ENCODE measurements at regions not wholly inside any gene's neighbourhood (a gene's known extent, or its start where the extent isn't known, plus 50 kb on each side); places are given as distances from the start of the nearest gene placed in this dataset.

DNA sequence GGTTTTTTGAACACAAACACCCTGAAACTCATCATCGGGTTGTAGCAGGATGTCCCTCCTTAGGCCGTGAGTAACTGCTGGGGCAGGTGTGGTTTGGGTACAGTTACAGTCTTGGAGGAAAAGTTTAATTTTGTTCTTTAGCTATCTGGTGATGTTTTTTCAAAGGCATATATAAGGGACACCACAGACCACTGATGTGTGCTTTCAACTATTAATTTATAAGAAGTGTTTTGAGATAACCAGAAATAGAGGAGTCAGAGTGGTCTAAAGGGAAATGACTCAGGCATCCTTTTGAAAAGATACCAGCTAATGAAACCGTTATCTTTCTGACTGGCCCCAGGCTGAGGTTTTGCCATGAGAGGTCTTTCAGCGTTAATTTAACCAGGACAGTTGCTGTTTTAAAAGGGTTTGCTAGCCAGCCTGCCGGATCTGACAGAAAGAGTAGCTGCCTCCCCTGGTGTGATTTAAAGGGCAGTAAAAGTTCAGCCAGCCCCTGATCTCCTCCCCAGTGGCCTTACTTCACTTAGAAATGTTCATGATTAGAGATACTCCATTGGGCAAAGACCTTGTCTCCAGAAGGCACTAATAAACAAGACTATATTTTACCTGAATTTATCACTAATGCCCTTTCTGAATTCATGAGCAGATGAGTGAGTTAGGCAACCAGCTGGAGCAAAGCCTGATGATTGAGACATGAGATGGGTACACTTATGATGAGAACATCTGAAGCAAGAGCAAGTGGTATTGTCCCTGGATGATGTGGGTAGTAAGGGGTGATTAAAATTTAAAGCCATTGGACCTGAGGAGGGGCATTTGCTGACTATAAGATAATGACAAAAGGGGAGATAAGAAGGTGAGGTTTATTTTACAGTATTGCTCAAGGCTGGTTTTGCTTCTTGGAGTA is 482.5 kb upstream of the TBL1XR1 start:
- Mint-ChIP-seq H3K27ac (peak overlapping the region; percentile 24), H3K36me3 (ENCODE audit: low read depth) (no peaks in the 10 kb centered on the region), H3K9me3 (no peaks in the 10 kb centered on the region), H3K27me3 (ENCODE audit: low read depth) (no peaks in the 10 kb centered on the region), H3K4me1 (ENCODE audit: low read depth) (peaks cover 22% of the 10 kb centered on the region), H3K4me3 (ENCODE audit: low read depth) (no peak overlapping the region)
- peak; percentile 9 for DNase-seq (ENCODE audit: low spot score)
- intact Hi-C loops (cut with micrococcal nuclease), result loop anchor here (1.0 to 10.0 kb wide), 4 partner anchors 107 to 625 kb away; no protein-coding TSS in a partner anchor

DNA sequence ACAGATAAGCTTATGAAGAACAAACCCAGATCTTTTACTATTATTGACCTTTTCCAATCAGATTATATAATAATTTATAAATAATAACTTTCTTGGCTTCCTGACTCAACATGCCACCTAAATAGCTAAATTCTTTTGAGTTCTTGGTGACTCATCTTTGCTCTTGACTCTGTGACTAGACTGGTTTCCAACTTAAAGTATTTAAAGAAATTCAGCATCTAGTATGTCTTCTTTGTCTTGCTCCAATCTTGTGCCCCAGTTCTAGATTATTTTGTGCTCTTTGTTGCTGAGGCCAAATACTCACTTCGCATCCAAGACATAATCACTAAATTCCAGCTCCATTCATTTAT is 483.2 kb upstream of the TBL1XR1 start:
- H3K36me3 Mint-ChIP-seq (ENCODE audit: low read depth), result no peaks in the 10 kb centered on the region
- H3K4me3 Mint-ChIP-seq (ENCODE audit: low read depth), result no peak overlapping the region
- peaks cover 22% of the 10 kb centered on the region for H3K4me1 Mint-ChIP-seq (ENCODE audit: low read depth)
- DNase-seq (ENCODE audit: low spot score), result no peak
- H3K9me3 Mint-ChIP-seq, result no peaks in the 10 kb centered on the region
- intact Hi-C loops (cut with micrococcal nuclease), result no loop called here
- H3K27me3 Mint-ChIP-seq (ENCODE audit: low read depth), result no peaks in the 10 kb centered on the region
- H3K27ac Mint-ChIP-seq, result no peak overlapping the region

DNA sequence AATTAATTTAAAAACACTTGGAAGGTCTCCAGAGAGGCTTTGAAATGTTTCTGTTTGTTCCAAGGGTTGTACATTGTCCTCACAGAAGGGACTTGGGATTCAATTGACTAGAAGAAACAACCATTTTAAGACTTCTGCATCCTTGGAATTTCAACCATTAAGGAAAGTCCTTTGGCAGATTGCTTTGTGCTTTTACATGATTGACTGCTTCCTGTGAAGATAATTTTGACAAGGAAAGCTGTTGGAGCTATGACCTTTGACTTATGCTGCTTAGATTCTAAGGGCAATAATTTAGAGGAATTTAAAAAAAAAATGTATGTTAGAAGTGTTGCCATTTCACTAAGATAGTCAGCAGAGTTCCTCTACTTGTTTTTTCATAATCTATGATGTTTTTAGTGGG is 483.9 kb upstream of the TBL1XR1 start:
- no peaks in the 10 kb centered on the region for H3K36me3 Mint-ChIP-seq (ENCODE audit: low read depth)

DNA sequence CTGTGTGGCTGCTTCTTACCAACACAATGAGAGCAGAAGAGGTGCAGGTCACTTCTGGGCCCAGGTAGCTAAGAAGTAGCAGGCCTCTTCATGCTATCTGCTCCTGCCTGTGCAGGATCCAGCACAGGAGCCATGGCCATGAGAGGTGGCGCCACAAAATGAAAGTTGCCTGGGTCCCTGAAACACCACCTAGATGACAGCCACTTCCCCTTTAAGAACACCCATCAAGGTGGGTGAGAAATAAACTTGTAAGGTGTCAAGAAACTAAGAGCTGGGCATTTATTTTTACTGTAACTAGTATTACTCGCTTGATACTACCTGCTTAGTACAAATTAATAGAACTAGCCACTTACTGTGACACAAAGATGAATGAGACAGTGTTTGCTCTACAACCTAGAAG is 484.6 kb upstream of the TBL1XR1 start:
- Mint-ChIP-seq H3K4me1 (ENCODE audit: low read depth) (peaks cover 22% of the 10 kb centered on the region), H3K27me3 (ENCODE audit: low read depth) (no peaks in the 10 kb centered on the region), H3K27ac (no peak overlapping the region), H3K36me3 (ENCODE audit: low read depth) (no peaks in the 10 kb centered on the region), H3K9me3 (no peaks in the 10 kb centered on the region), H3K4me3 (ENCODE audit: low read depth) (no peak overlapping the region)
- intact Hi-C loops (cut with micrococcal nuclease), result no loop called here
- no peak for DNase-seq (ENCODE audit: low spot score)

More for the DNA sequence above, 483.9 kb upstream of the TBL1XR1 start:
- Mint-ChIP-seq H3K9me3 (no peaks in the 10 kb centered on the region), H3K27ac (no peak overlapping the region), H3K4me3 (ENCODE audit: low read depth) (no peak overlapping the region), H3K27me3 (ENCODE audit: low read depth) (no peaks in the 10 kb centered on the region), H3K4me1 (ENCODE audit: low read depth) (peaks cover 22% of the 10 kb centered on the region)
- no peak for DNase-seq (ENCODE audit: low spot score)
- intact Hi-C loops (cut with micrococcal nuclease), result no loop called here

DNA sequence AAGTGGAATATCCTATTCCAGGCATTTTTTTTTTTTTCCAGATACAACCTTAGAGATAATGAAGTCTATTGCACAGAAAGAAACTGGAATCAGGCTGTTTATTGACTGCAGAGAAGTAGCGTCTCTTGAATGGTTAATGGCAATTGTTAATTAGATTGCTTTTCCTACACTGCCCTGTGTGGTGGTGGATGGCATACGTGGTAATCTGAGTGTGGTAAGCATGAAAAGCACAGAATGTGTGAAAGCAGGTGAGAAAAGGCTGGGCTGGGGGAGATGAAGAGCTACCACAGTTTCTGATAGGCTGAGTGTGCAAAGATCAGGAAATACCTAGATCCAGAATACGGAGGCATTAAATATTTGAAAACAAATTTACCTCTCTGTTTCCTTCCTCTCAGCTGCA is 486.3 kb upstream of the TBL1XR1 start:
- H3K27me3 Mint-ChIP-seq (ENCODE audit: low read depth), result no peaks in the 10 kb centered on the region
- no peak for DNase-seq (ENCODE audit: low spot score)
- H3K27ac Mint-ChIP-seq, result no peak overlapping the region
- H3K36me3 Mint-ChIP-seq (ENCODE audit: low read depth), result no peaks in the 10 kb centered on the region
- H3K9me3 Mint-ChIP-seq, result no peaks in the 10 kb centered on the region
- peaks cover 22% of the 10 kb centered on the region for H3K4me1 Mint-ChIP-seq (ENCODE audit: low read depth)
- intact Hi-C loops (cut with micrococcal nuclease), result no loop called here
- no peak overlapping the region for H3K4me3 Mint-ChIP-seq (ENCODE audit: low read depth)

GRCh38 chr3:177686671-177687070 is 489.4 kb upstream of the TBL1XR1 start:
- Mint-ChIP-seq H3K36me3 (ENCODE audit: low read depth) (no peaks in the 10 kb centered on the region), H3K4me3 (ENCODE audit: low read depth) (no peak overlapping the region), H3K27me3 (ENCODE audit: low read depth) (no peaks in the 10 kb centered on the region), H3K9me3 (no peaks in the 10 kb centered on the region), H3K4me1 (ENCODE audit: low read depth) (peaks cover 5% of the 10 kb centered on the region), H3K27ac (no peak overlapping the region)
- DNase-seq (ENCODE audit: low spot score), result no peak
- intact Hi-C loops (cut with micrococcal nuclease), result no loop called here

- H3K9me3 Mint-ChIP-seq, result no peaks in the 10 kb centered on the region
- no peak for DNase-seq (ENCODE audit: low spot score)
- no peaks in the 10 kb centered on the region for H3K27me3 Mint-ChIP-seq (ENCODE audit: low read depth)
- intact Hi-C loops (cut with micrococcal nuclease), result no loop called here
- no peaks in the 10 kb centered on the region for H3K36me3 Mint-ChIP-seq (ENCODE audit: low read depth)
- H3K27ac Mint-ChIP-seq, result no peak overlapping the region
- H3K4me1 Mint-ChIP-seq (ENCODE audit: low read depth), result peaks cover 5% of the 10 kb centered on the region
- H3K4me3 Mint-ChIP-seq (ENCODE audit: low read depth), result no peak overlapping the region
Measured at GRCh38 chr3:177687291-177687690, 490.0 kb upstream of the TBL1XR1 start.

DNA sequence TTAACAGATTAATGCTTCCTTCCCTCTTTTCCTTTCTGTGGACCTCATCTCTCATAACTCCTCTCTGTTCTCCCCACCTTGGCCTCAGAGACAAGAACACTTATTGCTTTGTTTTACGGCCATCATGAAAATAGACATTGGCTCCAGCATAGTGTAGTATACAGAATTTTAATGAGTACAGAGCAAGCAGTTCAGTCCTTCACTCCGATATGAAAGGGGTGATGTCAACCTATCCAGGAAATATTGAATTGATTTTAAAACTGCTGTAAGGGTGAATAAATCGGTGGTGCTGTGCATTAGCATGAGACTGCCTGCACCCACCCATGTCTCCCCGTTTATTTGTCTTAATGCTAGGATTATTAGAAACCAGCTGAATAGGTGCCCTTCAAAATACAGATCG is 490.9 kb upstream of the TBL1XR1 start:
- no peaks in the 10 kb centered on the region for H3K36me3 Mint-ChIP-seq (ENCODE audit: low read depth)
- DNase-seq (ENCODE audit: low spot score), result no peak
- H3K27ac Mint-ChIP-seq, result no peak overlapping the region
- intact Hi-C loops (cut with micrococcal nuclease), result no loop called here
- H3K9me3 Mint-ChIP-seq, result no peaks in the 10 kb centered on the region
- no peak overlapping the region for H3K4me3 Mint-ChIP-seq (ENCODE audit: low read depth)
- no peaks in the 10 kb centered on the region for H3K27me3 Mint-ChIP-seq (ENCODE audit: low read depth)
- H3K4me1 Mint-ChIP-seq (ENCODE audit: low read depth), result peaks cover 3% of the 10 kb centered on the region

DNA sequence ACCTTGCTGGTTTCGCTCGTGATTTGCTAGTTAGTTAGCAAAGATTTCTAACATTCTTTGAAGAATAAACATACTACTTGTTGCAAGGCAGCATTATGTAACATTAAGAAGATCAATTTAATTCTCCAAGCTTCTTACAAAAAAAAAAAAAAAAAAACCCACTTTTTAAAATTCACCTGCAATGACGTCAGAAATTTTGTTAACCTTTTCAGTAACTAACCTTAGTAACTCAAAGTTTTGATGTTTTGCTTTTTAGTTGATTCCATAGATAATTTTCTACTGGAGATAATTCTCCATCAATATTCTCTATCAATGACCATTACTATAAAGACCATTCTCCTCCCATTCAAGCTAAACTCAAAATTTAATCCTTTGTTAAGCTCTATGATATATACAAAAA is 491.8 kb upstream of the TBL1XR1 start:
- intact Hi-C loops (cut with micrococcal nuclease), result no loop called here
- no peaks in the 10 kb centered on the region for H3K9me3 Mint-ChIP-seq
- H3K4me3 Mint-ChIP-seq (ENCODE audit: low read depth), result no peak overlapping the region
- H3K27ac Mint-ChIP-seq, result no peak overlapping the region
- no peaks in the 10 kb centered on the region for H3K36me3 Mint-ChIP-seq (ENCODE audit: low read depth)
- no peaks in the 10 kb centered on the region for H3K27me3 Mint-ChIP-seq (ENCODE audit: low read depth)
- H3K4me1 Mint-ChIP-seq (ENCODE audit: low read depth), result no peaks in the 10 kb centered on the region
- no peak for DNase-seq (ENCODE audit: low spot score)

GRCh38 chr3:177689869-177690268 is 492.6 kb upstream of the TBL1XR1 start:
- no peaks in the 10 kb centered on the region for H3K36me3 Mint-ChIP-seq (ENCODE audit: low read depth)
- intact Hi-C loops (cut with micrococcal nuclease), result no loop called here
- H3K27ac Mint-ChIP-seq, result no peak overlapping the region
- no peak for DNase-seq (ENCODE audit: low spot score)
- H3K4me3 Mint-ChIP-seq (ENCODE audit: low read depth), result no peak overlapping the region
- H3K27me3 Mint-ChIP-seq (ENCODE audit: low read depth), result no peaks in the 10 kb centered on the region
- no peaks in the 10 kb centered on the region for H3K9me3 Mint-ChIP-seq
- H3K4me1 Mint-ChIP-seq (ENCODE audit: low read depth), result no peaks in the 10 kb centered on the region

GRCh38 chr3:177690306-177690705 is 493.0 kb upstream of the TBL1XR1 start:
- Mint-ChIP-seq H3K27ac (no peak overlapping the region), H3K4me1 (ENCODE audit: low read depth) (no peaks in the 10 kb centered on the region), H3K27me3 (ENCODE audit: low read depth) (no peaks in the 10 kb centered on the region), H3K36me3 (ENCODE audit: low read depth) (no peaks in the 10 kb centered on the region), H3K4me3 (ENCODE audit: low read depth) (no peak overlapping the region), H3K9me3 (no peaks in the 10 kb centered on the region)
- no peak for DNase-seq (ENCODE audit: low spot score)
- intact Hi-C loops (cut with micrococcal nuclease), result no loop called here

- no peak overlapping the region for H3K27ac Mint-ChIP-seq
- H3K4me1 Mint-ChIP-seq (ENCODE audit: low read depth), result no peaks in the 10 kb centered on the region
- no peaks in the 10 kb centered on the region for H3K36me3 Mint-ChIP-seq (ENCODE audit: low read depth)
- DNase-seq (ENCODE audit: low spot score), result no peak
- intact Hi-C loops (cut with micrococcal nuclease), result no loop called here
- no peak overlapping the region for H3K4me3 Mint-ChIP-seq (ENCODE audit: low read depth)
- peaks cover 3% of the 10 kb centered on the region for H3K9me3 Mint-ChIP-seq
- no peaks in the 10 kb centered on the region for H3K27me3 Mint-ChIP-seq (ENCODE audit: low read depth)
Measured at GRCh38 chr3:177692304-177692975, 495.2 kb upstream of the TBL1XR1 start.

GRCh38 chr3:177693616-177694264 is 496.5 kb upstream of the TBL1XR1 start:
- intact Hi-C loops (cut with micrococcal nuclease), result no loop called here
- H3K9me3 Mint-ChIP-seq, result peaks cover 3% of the 10 kb centered on the region
- no peak for DNase-seq (ENCODE audit: low spot score)
- H3K4me1 Mint-ChIP-seq (ENCODE audit: low read depth), result no peaks in the 10 kb centered on the region
- H3K36me3 Mint-ChIP-seq (ENCODE audit: low read depth), result no peaks in the 10 kb centered on the region
- H3K27ac Mint-ChIP-seq, result no peak overlapping the region
- H3K4me3 Mint-ChIP-seq (ENCODE audit: low read depth), result no peak overlapping the region
- no peaks in the 10 kb centered on the region for H3K27me3 Mint-ChIP-seq (ENCODE audit: low read depth)
